OCI-LY1 (cell line): ENCODE measurements at regions not wholly inside any gene's neighbourhood (a gene's known extent, or its start where the extent isn't known, plus 50 kb on each side); places are given as distances from the start of the nearest gene placed in this dataset.

Experiments
- H2AFZ ChIP-seq: fragments of 200-600 bp; sonication (generic), shearing (Covaris generic); 2 replicates; pipeline ENCODE4 v1.6.0; 2014; ENCODE audit warnings: antibody characterized with exemption, mild to moderate bottlenecking, low read length
- H3F3A ChIP-seq: fragments of 200-600 bp; sonication (generic), shearing (Covaris generic); 2 replicates; pipeline ENCODE4 v1.6.0; 2014; ENCODE audit warnings: mild to moderate bottlenecking, antibody characterized with exemption, low read length, moderate library complexity; ENCODE audit not compliant: insufficient read depth
- H3K27ac ChIP-seq: fragments of 200-600 bp; sonication (generic); 2 replicates; pipeline ENCODE4 v1.5.1; 2014; ENCODE audit warnings: low read length, mixed run types, mild to moderate bottlenecking, low read depth; ENCODE audit not compliant: poor library complexity, severe bottlenecking
- H3K27me3 ChIP-seq: fragments of 200-600 bp; sonication (generic); 2 replicates; pipeline ENCODE4 v1.6.0; 2014; ENCODE audit warnings: antibody characterized with exemption, mild to moderate bottlenecking, low read length, moderate library complexity; ENCODE audit not compliant: insufficient read depth
- H3K36me3 ChIP-seq: fragments of 200-600 bp; sonication (generic); 2 replicates; pipeline ENCODE4 v1.6.1; 2014; ENCODE audit warnings: mild to moderate bottlenecking, antibody characterized with exemption, low read length, moderate library complexity, mixed read lengths; ENCODE audit not compliant: insufficient read depth
- H3K4me1 ChIP-seq: fragments of 200-600 bp; sonication (generic); 2 replicates; pipeline ENCODE4 v1.5.1; 2014; ENCODE audit warnings: mild to moderate bottlenecking, low read length, moderate library complexity; ENCODE audit not compliant: insufficient read depth, severe bottlenecking
- H3K4me2 ChIP-seq: fragments of 200-600 bp; sonication (generic), shearing (Covaris generic); 2 replicates; pipeline ENCODE4 v1.6.1; 2014; ENCODE audit warnings: low read length
- H3K4me3 ChIP-seq: fragments of 200-600 bp; sonication (generic); 2 replicates; pipeline ENCODE4 v1.5.1; 2014; ENCODE audit warnings: low read length, low read depth, mild to moderate bottlenecking, mixed read lengths; ENCODE audit not compliant: poor library complexity, severe bottlenecking
- H3K79me2 ChIP-seq: fragments of 200-600 bp; shearing (Covaris generic); 2 replicates; pipeline ENCODE4 v1.6.1; 2016; ENCODE audit warnings: mixed run types, low read length, mixed read lengths; ENCODE audit not compliant: insufficient read depth
- H3K9ac ChIP-seq: fragments of 200-600 bp; sonication (generic), shearing (Covaris generic); 2 replicates; pipeline ENCODE4 v1.6.1; 2014; ENCODE audit warnings: mild to moderate bottlenecking, low read length, mixed read lengths
- H3K9me2 ChIP-seq: fragments of 200-600 bp; sonication (generic), shearing (Covaris generic); 2 replicates; pipeline ENCODE4 v1.6.1; 2014; ENCODE audit warnings: low read depth, mild to moderate bottlenecking, low read length, mixed read lengths
- H3K9me3 ChIP-seq: fragments of 200-600 bp; shearing (Covaris generic); 2 replicates; pipeline ENCODE4 v1.6.1; 2014; ENCODE audit warnings: low read length, mixed read lengths
- H4K20me1 ChIP-seq: fragments of 200-600 bp; sonication (generic), shearing (Covaris generic); 2 replicates; pipeline ENCODE4 v1.6.0; 2016; ENCODE audit warnings: mild to moderate bottlenecking, low read length; ENCODE audit not compliant: insufficient read depth
- CTCF ChIP-seq: fragments of 200-600 bp; sonication (generic), shearing (Covaris generic); IDR thresholded peaks from 2 replicates; pipeline ENCODE4 v1.5.1; 2017; ENCODE audit warnings: mild to moderate bottlenecking, antibody characterized with exemption, low read length, moderate library complexity, mixed read lengths
- EZH2 ChIP-seq: fragments of 200-600 bp; sonication (generic), shearing (Covaris generic); IDR thresholded peaks from 2 replicates; pipeline ENCODE4 v1.8.0; 2017; ENCODE audit warnings: borderline replicate concordance, mixed run types, mild to moderate bottlenecking, antibody characterized with exemption, low read length, moderate library complexity, mixed read lengths

- Histone ChIP-seq H3K9ac (no peak overlapping the region), H3K9me2 (no peaks in the 10 kb centered on the region), H3K4me3 (no peak overlapping the region), H3K4me2 (no peak overlapping the region), H4K20me1 (no peaks in the 10 kb centered on the region), H3K9me3 (no peaks in the 10 kb centered on the region), H2AFZ (no peak overlapping the region), H3K27ac (no peak overlapping the region), H3K36me3 (no peaks in the 10 kb centered on the region), H3K27me3 (no peaks in the 10 kb centered on the region), H3K4me1 (no peaks in the 10 kb centered on the region), H3K79me2 (no peaks in the 10 kb centered on the region), H3F3A (no peaks in the 10 kb centered on the region)
- no peak for TF ChIP-seq EZH2
- no peak for TF ChIP-seq CTCF
Measured at GRCh38 chr3:193053046-193053435, 135.4 kb upstream of the MB21D2 start.

GRCh38 chr3:193055352-193055751, 137.7 kb upstream of the MB21D2 start:
- no peak overlapping the region for H3K4me3 ChIP-seq
- H3K27ac ChIP-seq, result no peak overlapping the region
- no peak overlapping the region for H2AFZ ChIP-seq
- no peaks in the 10 kb centered on the region for H3K4me1 ChIP-seq
- no peak overlapping the region for H3K9ac ChIP-seq
- no peaks in the 10 kb centered on the region for H3K9me3 ChIP-seq
- no peak for TF ChIP-seq EZH2
- TF ChIP-seq CTCF, result no peak
- no peaks in the 10 kb centered on the region for H3K36me3 ChIP-seq
- no peak overlapping the region for H3K4me2 ChIP-seq
- H3K79me2 ChIP-seq, result no peaks in the 10 kb centered on the region
- H3K9me2 ChIP-seq, result no peaks in the 10 kb centered on the region
- no peaks in the 10 kb centered on the region for H4K20me1 ChIP-seq
- no peaks in the 10 kb centered on the region for H3K27me3 ChIP-seq
- no peaks in the 10 kb centered on the region for H3F3A ChIP-seq

GRCh38 chr3:193057616-193058015, 140.0 kb upstream of the MB21D2 start:
- no peaks in the 10 kb centered on the region for H3K79me2 ChIP-seq
- H3K9ac ChIP-seq, result no peak overlapping the region
- no peaks in the 10 kb centered on the region for H3F3A ChIP-seq
- H3K4me2 ChIP-seq, result no peak overlapping the region
- no peak overlapping the region for H2AFZ ChIP-seq
- no peaks in the 10 kb centered on the region for H3K4me1 ChIP-seq
- no peaks in the 10 kb centered on the region for H4K20me1 ChIP-seq
- TF ChIP-seq CTCF, result no peak
- TF ChIP-seq EZH2, result no peak
- no peaks in the 10 kb centered on the region for H3K27me3 ChIP-seq
- H3K9me2 ChIP-seq, result no peaks in the 10 kb centered on the region
- no peak overlapping the region for H3K27ac ChIP-seq
- H3K9me3 ChIP-seq, result no peaks in the 10 kb centered on the region
- no peak overlapping the region for H3K4me3 ChIP-seq
- no peaks in the 10 kb centered on the region for H3K36me3 ChIP-seq
